NCI-H2081 (cell line): ENCODE measurements at regions not wholly inside any gene's neighbourhood (a gene's known extent, or its start where the extent isn't known, plus 50 kb on each side); places are given as distances from the start of the nearest gene placed in this dataset.

Experiments
- DNase-seq, 2 experiments: peaks; one replicate each; lab custom pipeline; 2025; lab: John Stamatoyannopoulos, UW

- DNase-seq: no peak
These were observed 54.2 kb upstream of the MCTP2 start for GRCh38 chr15:94177112-94177511.

DNA sequence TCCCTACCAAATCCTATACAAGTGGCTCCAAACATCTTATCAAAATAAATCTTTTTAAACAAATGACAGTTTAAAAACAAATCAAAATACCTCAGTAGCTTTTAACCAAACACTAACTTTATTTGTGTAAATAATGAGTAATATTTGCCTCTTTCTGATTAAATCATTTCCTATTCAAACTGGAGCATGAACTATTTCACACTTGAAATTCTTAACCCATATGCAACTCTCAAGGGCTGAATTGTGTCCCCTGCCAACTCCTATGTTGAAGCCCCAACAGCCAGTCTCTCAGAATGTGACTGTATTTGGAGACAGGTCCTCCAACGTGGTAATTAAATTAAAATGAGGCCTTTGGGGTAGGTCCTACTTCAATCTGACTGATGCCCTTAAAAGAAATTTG lies 55.9 kb upstream of the MCTP2 start:
- no peak for DNase-seq

DNA sequence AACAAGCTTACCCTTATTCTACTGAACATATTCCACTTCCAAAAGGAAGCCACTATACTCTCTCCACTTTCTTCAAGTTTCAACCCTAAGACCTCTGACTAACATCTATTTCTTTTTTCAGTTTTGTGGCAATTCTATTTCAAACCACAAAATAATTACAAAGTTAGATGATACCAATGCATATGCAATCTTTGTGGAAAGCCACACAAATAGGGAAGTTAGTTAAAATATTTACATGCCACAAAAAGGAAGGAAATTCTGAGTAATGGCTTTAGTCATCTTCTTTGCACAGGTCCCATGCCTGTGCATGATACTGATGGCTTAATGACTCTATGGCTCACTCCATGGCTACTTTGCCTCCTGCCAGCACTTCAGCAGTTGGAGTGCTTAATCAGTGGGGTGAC lies 57.0 kb upstream of the MCTP2 start:
- no peak for DNase-seq

- no peak for DNase-seq
These were observed 63.1 kb upstream of the MCTP2 start for GRCh38 chr15:94168250-94168649.

DNA sequence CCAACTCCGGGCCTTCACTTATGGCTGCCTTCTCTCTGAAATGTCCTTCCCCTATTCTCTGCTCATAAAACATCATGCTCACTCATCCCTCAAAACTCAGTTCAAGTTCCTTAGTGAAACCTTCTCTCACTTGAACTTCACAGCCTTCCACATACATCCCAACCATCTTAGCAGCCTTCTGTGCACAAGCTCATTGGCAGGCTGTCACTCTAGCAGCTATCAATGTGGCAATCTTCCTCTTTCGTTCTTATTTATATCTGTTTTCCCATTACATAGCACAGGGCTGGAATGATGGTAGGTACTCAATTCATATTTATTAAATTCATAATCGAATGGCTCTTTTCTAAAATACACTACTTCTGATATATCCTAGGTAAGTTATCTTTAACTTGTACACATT lies 66.4 kb upstream of the MCTP2 start:
- DNase-seq: no peak

- peak; percentile 74 to 80 for DNase-seq
These were observed 67.1 kb upstream of the MCTP2 start for GRCh38 chr15:94164202-94164807.

- peak in 1 of 2 experiments; percentile 5 for DNase-seq
These were observed 68.4 kb upstream of the MCTP2 start for GRCh38 chr15:94162939-94163338.

DNA sequence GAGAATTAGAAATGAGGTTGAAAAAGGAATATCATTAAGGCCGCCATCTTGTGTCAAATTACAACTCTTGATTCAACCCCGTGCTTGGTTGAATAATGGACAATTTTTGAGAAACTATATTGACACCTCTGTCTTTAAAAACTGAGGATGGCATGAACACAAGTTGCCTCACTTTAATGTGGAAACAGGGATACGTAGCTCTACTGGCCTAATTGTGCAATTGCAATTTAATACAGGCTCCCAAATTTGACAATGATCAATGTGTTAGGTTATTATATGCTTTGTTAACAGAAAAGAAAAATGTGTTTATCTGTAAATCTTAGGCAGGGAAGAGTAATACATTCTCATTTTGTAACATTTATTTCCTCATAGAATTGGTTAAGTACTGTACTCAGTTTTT lies 77.1 kb upstream of the MCTP2 start:
- no peak for DNase-seq

- DNase-seq: no peak
These were observed 86.3 kb upstream of the MCTP2 start for GRCh38 chr15:94145046-94145445.

GRCh38 chr15:94141802-94142201 lies 89.6 kb upstream of the MCTP2 start:
- no peak for DNase-seq

- DNase-seq: no peak
These were observed 95.7 kb upstream of the MCTP2 start for GRCh38 chr15:94135486-94136147.

- DNase-seq: no peak
These were observed 99.5 kb upstream of the MCTP2 start for GRCh38 chr15:94131875-94132274.

DNA sequence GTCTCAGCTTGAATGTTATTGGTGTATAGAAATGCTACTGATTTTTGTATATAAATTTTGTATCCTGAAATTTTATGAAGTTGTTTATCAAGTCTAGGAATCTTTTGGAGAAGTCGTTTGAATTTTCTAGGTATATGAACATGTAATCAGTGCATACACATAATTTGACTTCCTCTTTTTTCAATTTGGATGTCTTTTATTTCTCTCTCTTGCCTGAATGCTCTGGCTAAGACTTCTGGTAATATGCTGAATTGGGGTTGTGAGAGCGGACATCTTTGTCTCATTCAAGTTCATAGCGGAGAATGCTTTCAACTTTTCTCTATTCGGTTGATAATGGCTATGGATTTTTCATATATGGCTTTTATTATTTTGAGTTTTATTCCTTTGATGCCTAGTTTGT lies 100.9 kb upstream of the MCTP2 start:
- DNase-seq: no peak

DNA sequence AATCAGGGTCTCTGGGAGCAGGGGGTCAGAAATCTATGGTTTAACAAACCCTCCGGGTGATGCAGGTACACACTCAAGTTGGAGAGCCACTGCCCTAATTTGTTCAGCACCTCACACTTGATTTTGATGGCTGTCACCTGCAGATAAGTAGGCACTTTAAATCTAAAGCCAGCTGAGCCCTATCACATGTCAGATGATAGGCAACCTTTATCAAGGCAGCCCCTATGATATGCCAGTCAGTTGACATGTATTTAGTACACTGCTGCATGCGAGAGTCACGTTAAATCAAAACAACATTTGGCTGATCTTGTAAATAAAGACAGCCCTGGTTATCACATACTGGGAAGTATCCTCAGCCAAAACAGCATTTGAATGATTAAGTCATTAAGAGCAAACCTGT lies 104.4 kb upstream of the MCTP2 start:
- no peak for DNase-seq

GRCh38 chr15:94125698-94126097 lies 105.7 kb upstream of the MCTP2 start:
- DNase-seq: no peak

- no peak for DNase-seq
These were observed 106.2 kb upstream of the MCTP2 start for GRCh38 chr15:94125156-94125555.

DNA sequence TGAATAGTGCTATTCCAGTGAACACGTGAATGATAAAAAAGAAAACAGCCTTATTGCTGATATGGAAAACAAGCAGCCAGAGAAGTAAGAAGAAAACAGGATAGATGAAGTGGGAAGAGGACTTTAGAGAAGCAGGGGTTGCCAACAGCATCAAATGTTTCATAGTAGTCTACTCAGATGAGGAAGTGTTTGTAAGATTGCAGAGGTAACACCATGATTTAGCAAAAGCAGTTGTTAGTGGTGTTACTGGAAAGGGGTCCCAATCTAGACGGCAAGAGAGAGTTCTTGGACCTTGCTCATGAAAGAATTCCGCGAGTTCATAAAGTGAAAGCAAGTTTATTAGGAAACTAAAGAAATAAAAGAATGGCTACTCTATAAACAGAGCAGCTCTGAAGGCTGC lies 108.8 kb upstream of the MCTP2 start:
- no peak for DNase-seq

DNA sequence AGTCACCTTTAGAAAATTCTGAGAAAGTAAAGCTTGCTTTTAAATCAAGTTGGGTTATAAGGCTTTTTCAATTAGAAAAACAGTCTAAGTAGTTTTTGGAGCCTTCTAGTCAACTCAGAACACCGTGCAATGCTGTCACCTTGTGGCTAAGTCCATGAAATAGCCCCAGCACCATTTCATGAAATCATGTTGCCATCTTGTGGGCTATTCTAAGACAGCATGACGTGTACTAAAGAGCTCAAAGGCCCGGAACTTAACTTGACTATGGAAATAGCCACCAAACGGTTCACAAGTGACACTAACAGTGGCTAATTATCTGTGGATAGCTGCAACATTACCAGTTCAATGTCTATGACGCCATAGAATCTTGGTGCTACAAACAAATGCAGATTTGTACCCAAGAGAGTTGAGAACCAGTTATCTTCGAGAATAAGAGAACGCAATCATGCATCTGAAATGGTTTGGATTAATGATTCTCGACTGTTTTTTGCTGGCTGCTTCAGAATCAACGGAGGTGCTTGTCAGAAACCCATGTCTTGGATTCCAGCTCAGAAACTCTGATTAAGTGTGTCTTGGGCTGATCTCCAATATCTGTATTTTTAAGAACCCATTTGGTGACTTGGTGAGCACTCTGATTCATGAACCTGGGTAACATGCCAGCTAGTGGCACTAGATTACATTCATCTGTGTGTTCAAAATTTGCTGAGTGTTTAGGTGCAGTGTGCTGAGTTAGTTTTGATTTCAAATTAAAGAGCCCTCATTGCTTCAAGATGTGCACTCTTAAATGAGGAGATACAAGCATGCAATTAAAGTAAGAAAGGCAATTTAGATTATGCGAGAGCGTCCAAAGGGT lies 111.2 kb upstream of the MCTP2 start:
- DNase-seq: peak; percentile 82 to 83

DNA sequence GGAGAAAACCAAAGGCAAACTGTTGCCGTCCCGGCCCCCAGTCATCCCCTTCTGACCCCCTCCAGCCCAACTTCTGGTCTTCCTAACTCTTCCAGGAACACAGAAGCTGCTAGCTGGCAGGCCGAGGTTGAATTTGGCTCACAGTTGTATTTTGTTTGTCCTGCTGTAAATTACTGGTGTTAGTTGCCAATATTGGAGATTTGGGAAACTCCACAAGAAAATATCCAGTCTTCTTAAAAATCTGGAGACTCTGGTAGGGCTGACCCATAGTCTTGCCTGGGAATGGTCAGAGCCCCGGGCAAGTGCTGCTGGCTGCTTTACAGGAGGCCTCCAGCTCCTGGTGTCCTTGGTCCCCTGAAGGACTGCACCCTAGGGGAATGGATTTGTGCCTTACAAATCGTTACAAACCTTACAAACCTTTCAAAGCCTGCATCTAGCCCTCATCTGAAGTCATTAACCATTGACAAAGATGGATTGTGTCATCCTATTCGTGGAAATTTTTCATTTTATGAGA lies 112.0 kb upstream of the MCTP2 start:
- DNase-seq: no peak

GRCh38 chr15:94110476-94111130 lies 120.8 kb upstream of the MCTP2 start:
- no peak for DNase-seq

DNA sequence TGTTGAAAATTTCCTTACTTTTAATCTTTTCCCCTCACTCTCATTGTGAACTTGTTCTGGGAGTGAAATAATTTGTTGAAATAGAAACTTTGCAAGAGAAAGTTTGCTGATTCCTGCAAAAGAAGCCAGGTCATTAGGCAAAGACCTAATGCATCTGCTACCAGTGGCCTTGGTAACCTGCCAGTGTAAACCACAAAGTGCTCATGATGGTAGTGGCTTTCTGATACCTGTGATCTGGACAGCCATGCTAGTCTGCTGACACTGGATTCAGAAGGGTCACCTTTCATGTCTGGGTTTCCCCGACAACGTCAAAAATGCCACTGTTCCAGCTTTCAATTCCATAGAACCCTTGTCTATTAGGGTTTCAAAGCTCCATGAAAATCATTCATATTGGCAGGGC lies 123.7 kb upstream of the MCTP2 start:
- DNase-seq: no peak

GRCh38 chr15:94105760-94106159 lies 125.6 kb upstream of the MCTP2 start:
- no peak for DNase-seq
